ENCODE measurements at regions not wholly inside any gene's neighbourhood (a gene's known extent, or its start where the extent isn't known, plus 50 kb on each side); places are given as distances from the start of the nearest gene placed in this dataset.

DNA sequence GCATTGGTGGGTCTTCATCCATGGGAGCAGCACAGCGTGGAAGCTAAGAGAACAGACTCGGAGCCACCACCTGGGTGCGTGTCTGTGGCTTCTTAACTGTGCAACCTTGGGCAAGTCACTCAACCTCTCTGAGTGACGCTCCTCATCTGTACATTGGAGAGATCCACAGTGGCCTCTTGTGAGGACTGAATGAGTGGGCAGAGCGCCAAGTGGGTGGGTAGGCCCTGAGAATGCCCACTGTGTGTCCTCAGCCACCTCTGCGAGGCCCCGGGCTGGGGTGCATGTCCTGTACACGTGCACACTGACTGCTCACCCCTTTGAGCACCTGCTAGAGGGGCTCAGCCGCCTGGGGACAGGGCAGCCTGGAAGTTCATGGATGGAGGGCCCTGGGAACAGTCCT lies 99.6 kb upstream of the PRR23E start:
- TF ChIP-seq CTCF (IDR thresholded peaks at IDR 0.05) = no peak
- no peak for TF ChIP-seq EZH2 (IDR thresholded peaks at IDR 0.05)
- TF ChIP-seq EZH2phosphoT487 (IDR thresholded peaks at IDR 0.05) = no peak
